ENCODE measurements at regions not wholly inside any gene's neighbourhood (a gene's known extent, or its start where the extent isn't known, plus 50 kb on each side); places are given as distances from the start of the nearest gene placed in this dataset.
"Not testable (repeated sequence)": the region's sequence is repeated elsewhere in the genome, so short reads cannot be mapped to it uniquely, and the experiment has no call there.

DNA sequence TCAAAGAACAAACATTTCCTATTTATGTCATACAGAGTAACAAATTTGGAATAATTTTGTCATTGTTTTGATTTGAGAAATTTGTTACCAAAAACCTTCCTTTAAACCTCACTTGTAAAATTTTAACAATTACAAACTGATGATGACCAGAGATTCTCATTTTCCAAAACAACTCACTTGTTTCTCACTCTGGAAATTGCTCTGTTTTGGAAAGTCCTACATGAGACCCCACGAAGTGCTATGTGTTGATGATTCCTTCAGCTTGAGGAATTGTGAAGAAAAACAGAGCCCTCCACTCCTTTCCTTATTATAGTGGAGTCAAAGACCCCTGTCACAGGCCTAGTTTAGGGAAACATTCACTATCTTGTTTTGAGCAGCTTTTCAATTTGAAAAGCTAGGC, 157.6 kb upstream of the RASGRP1 start:
- in situ Hi-C loops (cut with HindIII; ENCODE audit: low sequenced_read_pairs) = no loop called here

DNA sequence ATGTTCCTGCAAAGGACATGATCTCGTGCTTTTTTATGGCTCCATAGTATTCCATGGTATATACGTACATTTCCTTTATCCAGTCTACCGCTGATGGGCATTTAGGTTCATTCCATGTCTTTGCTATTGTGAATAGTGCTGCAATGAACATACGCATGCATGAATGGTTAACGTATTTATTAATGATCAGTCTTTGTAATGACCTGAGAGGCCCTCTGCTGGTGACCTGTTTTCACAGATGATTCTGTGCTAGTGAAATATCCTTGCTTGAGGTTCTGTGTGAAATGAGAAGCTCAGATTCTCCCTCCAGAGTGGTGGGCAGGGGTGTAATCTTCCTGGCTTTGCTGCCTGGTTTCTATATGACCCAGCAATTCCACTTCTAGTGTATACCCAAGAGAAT, 160.2 kb upstream of the RASGRP1 start:
- in situ Hi-C loops (cut with HindIII; ENCODE audit: low sequenced_read_pairs) = no loop called here

DNA sequence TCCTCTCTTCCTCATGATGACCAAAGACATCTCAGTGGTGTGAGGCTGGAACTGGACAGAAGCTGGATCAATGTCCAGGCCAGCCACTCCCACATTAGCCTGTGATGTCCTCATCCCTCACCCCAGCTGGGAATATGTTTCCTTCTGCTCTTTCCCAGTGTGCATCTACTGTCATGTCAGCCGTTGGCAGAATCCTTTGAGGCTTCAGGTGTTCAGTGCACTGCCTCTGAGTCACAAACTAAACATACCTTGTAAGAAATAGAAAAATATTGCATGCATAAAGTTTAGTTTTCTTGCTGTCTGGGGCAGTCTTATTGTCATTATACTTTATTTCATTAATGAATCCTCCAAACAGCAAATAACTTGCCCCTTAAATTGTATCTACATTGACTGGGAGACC, 161.6 kb upstream of the RASGRP1 start:
- in situ Hi-C loops (cut with HindIII; ENCODE audit: low sequenced_read_pairs) = no loop called here

DNA sequence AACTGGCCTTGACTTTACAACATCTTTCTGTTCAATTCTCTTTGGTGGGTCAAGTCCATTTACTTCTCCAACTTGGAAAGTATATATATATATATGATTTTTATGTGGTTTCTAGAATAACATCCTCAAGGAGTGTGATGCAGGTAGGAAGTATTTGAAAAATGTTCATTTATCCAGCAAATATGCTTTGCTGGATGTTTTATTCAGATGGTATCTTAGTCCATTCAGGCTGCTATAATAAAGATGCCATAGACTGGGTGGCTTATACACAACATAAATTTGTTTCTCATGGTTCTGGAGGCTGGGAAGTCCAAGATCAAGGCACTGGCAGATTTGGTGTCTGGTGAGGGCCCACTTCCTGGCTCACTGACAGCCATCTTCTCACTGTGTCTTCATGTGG, 168.7 kb upstream of the RASGRP1 start:
- in situ Hi-C loops (cut with HindIII; ENCODE audit: low sequenced_read_pairs) = no loop called here

DNA sequence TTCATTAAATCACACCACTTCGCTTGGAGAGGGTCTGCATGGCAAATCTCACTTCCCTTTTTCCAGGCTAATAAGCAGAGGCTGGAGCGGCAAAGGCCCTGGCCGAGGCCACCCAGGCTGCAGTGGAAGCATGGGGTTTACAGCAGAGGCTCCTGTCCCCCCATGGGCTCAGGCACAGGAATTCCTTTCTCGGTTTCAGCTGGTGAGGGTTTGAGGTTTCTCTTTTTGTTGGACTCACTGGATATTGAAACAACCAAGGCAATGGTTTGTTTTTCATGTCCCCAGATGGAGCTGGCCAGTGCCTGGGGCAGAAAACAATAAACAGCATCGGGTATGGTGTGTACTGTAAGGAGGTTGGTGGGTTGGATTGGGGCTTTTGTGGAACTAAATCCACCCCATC, 175.6 kb upstream of the RASGRP1 start:
- in situ Hi-C loops (cut with HindIII; ENCODE audit: low sequenced_read_pairs) = no loop called here

DNA sequence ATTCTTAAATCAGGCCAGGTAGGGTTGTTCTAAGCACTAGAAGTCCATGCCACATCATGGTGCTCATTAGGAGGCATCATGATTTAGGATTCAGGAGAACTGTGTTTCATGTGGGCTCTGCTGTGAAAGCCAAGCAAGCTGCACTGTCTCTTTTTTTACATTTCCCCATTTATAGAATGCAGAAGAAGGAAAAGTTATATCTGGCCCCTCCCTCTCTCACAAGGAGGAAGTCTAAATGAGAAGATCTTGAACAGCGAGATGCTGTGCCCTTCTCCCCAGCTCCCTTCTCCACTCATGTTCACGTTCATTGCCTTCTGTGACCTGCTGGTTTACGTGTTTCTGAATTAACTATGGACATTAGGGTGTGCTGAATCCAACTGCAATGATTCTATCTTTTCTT, 178.5 kb upstream of the RASGRP1 start:
- in situ Hi-C loops (cut with HindIII; ENCODE audit: low sequenced_read_pairs) = no loop called here

DNA sequence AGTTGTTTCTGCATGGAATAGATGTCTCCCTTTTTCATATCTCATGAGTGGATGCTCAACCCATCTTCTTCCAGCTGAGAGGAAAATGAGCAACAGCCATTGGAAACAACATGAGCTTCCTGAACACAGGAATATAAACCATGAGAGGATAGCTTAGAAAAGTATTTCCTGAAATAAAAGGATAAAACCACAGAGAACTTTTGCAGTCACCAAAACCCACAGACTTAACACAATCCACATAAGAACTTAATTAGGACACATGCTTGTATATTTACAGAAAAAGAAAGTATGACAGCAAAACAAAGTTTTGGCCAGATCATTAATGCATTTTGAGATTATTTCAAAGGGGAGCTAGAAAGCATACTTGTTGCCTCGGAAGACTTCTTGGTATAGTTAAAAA, 180.5 kb upstream of the RASGRP1 start:
- in situ Hi-C loops (cut with HindIII; ENCODE audit: low sequenced_read_pairs) = no loop called here

DNA sequence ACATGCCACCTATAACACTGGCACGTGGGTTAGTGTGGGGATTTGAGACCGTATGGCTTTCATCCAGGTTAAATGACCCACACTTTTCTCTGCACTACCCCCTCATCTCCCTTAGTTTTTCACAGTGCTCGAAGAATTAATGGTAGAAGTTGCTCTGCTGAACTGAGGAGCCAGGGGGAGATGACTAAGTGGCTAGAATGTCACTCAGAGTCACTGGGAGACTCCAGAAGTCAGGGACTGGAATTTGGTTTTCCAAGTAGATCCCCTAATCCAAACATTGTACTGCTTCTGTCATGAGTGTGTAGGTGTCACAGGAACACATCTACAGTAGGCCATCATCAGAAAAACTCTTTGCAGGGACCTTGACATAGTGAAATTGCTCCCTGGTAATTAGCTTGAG, 181.0 kb upstream of the RASGRP1 start:
- in situ Hi-C loops (cut with HindIII; ENCODE audit: low sequenced_read_pairs) = no loop called here

DNA sequence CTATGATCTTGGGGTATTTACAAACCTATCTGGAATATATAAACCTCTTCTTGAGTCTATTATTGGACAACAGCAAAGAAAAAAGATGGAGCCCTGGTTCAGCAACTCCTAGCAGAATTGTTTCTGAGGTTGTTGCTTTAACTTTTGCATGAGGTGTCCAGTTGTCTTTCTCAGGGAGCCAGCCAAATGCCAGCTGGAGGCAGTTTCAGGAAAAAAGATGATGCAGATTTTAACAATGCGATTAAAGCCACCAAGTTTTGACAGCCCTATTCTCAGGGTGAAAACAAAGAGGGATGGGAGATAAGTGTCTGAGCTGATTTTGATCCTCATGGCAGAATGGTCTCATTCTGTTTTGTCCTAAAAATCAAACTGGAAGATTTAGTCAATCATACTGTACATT, 181.6 kb upstream of the RASGRP1 start:
- in situ Hi-C loops (cut with HindIII; ENCODE audit: low sequenced_read_pairs) = no loop called here

DNA sequence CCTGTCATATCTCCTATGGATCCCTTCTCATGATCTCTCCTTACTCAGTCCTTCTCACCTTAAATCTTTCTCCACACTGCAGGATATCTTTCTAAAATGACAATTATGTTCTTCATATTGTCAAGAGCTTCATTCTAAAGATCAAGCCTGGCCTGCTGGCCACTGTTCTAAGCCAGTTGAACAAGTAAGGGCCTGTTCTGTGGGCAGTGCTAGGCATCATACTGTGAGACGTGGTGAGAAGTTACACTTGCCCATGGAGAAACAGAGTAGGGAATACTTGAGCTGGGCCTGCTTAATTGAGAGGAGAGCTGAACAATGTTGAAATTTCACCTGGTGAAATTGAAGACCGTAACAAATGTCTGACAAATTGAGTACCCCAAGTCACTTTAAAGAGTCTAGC, 184.1 kb upstream of the RASGRP1 start:
- in situ Hi-C loops (cut with HindIII; ENCODE audit: low sequenced_read_pairs) = no loop called here

DNA sequence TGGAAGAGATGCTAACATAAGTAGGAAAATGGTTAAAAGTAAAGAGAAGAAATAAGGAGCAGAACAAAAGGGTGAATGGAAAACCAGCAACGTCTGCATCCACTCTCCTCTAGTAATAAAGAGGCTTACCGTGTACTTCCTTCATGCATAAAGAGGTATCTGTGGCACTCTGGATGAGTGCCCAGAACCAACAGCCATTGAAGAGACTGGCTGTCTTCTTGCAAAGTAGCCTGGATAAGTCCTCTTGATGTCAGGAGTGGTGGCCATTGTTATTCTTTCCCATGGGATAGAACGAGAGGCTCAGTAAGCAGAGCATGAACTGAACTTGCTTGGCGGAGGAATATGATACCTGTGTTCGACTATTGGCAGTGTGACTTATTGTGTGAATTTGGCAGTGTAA, 186.2 kb upstream of the RASGRP1 start:
- in situ Hi-C loops (cut with HindIII; ENCODE audit: low sequenced_read_pairs) = no loop called here

DNA sequence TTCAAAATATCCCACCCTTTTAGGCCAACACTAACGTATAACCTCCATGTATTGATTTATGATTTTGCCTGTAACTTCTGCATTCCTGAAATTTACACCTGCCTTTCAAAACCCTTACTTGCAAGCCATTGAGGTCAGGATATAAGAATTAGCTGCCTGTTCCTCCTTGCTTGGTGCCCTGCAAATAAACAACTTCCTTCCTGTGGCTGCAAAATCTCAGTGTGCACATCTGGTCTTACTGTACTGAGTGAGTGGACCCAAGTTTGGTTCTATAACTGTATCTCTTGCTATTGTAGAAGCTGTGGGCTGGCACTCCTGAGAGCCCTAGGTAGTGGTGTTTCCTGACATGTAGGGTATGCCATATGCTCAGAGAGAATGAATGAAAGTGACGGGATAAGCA, 191.1 kb upstream of the RASGRP1 start:
- in situ Hi-C loops (cut with HindIII; ENCODE audit: low sequenced_read_pairs) = no loop called here

DNA sequence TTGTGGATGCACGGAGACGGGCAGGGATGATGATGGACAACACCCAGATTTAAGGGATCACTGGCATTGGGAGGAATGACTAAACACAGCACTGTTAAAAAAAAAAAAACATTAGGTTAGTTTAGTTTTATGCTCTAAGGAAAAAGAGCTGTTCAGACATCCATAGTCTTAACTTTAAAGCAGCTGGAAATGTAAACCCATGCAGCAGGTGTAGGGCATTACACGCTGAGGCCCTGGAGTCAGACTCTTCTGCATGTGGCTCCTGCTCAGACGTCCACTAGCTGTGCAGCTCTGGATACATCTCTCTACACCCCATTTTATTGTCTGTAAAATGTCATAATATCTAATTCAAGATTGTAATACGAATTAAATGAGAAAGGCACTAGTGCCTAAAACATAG, 191.8 kb upstream of the RASGRP1 start:
- in situ Hi-C loops (cut with HindIII; ENCODE audit: low sequenced_read_pairs) = no loop called here

DNA sequence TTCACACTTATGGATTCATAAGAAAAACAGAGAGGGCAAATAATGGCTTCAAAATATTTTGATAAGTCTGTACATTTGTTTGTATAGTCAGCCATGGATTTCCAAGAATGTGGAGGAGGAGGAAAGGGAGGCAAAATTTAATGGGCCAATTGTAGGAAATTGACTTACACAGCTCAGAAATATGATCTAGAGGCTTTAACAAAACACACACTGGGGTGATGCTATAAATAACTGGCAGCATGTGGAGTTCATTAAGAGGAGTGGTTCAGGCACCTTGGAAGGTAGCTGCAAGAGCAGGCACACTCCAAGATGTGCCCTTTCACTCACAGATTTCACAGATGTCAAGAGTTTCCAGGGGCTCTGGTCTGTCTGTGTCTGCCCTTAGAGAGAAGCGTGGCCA, 193.4 kb upstream of the RASGRP1 start:
- in situ Hi-C loops (cut with HindIII; ENCODE audit: low sequenced_read_pairs) = no loop called here

DNA sequence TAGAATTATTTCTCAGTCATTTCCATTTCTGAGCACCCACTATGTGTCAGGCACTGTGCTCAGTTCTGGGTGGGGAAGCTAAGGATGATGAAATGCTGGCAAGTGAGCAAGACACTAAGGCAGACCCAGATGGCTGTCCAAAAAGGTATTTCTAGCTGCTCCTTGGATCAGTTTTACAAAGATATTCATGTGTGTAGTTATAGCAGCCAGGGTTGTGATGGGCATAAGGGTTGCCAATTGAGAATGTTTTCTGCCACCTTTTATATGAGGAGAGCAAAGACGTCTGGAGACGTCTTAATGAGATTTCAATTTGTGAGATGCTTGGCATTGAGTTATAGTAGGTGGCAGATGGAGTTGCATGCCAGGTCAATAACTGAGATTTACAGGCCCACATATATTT, 197.1 kb upstream of the RASGRP1 start:
- in situ Hi-C loops (cut with HindIII; ENCODE audit: low sequenced_read_pairs) = no loop called here

DNA sequence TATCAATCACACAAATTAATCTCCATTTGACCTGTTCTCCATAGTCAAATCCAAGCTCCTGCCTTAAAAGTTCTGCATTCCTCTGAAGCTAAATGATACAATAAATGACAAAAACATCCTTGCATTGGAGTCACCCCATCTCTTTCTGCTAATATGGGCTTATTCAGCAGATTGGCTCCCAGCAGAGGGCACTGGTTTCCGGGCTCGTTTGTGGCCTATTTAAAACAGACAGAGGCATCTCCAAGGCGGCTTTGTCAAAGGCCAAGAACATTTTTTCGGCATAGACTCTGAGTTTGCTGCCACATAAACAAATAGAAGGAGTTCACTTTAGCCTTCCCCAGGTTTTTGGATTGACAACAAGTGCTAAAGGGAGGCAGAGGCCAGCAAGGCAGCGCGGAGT, 204.4 kb upstream of the RASGRP1 start:
- in situ Hi-C loops (cut with HindIII; ENCODE audit: low sequenced_read_pairs) = no loop called here

DNA sequence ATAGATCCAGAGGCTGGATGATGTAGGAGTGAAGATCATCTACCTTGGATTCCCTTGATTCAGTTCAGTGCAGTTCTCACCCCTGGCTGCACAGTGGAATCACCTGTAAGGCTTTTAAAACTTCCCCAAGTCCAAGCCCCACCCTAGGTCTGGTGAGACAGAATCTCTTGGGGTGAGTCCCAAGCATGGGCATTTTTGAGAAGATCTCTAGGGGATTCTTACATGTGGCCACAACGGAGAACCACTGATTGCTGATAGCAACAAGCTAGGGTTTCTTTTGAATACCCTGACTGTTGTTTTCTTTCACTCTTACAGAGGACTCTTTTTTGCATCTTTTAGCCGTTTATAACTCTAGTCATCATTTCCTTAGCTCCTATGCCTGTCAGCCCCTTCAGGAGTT, 204.9 kb upstream of the RASGRP1 start:
- in situ Hi-C loops (cut with HindIII; ENCODE audit: low sequenced_read_pairs) = no loop called here

DNA sequence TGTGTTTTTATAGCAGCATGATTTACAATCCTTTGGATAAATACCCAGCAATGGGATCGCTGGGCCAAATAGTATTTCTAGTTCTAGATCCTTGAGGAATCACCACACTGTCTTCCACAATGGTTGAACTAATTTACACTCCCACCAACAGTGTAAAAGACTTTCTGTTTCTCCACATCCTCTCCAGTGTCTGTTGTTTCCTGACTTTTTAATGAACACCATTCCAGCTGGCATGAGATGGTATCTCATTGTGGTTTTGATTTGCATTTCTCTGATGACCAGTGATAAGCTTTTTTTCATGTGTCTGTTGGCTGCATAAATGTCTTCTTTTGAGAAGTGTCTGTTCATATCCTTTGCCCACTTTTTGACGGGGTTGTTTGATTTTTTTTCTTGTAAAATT, 209.5 kb upstream of the RASGRP1 start:
- in situ Hi-C loops (cut with HindIII; ENCODE audit: low sequenced_read_pairs) = not testable (repeated sequence)

DNA sequence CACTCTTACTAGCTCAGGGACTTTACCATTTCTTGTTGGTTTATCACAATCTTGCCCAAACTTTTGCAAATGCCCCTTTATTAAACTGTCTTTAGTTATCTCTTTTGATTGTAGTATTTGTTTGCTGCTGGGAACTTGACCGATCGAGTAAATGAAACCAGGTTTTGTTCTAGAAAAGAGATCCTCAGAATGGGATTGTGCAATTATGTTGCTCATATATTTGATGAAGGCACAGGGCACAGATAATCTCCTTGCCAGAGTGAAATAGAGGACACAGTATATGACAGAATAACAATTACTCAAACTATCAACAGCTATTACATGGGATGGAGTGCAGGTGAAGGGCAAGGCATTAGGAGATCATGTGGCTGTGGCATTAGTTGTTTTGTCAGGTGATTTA, 216.6 kb upstream of the RASGRP1 start:
- in situ Hi-C loops (cut with HindIII; ENCODE audit: low sequenced_read_pairs) = no loop called here

DNA sequence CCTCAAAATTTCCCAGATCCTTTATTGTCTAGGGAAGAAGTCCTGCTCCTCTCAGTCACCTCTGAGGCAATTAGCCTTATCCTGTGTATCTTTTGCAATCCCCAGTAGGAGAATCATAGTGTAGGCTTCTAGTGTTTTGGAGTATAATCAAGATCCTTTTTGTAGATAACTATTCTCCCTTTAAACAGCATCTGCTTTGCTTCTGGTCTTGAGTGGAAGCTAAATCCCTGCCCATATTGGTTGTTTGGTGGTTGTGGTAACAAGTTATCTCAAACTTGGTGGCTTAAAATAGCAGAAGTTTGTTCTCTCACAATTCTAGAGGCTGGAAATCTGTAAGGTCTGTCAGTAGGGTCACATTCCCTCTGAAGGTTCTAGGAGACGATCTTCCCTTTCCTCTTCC, 217.5 kb upstream of the RASGRP1 start:
- in situ Hi-C loops (cut with HindIII; ENCODE audit: low sequenced_read_pairs) = no loop called here

DNA sequence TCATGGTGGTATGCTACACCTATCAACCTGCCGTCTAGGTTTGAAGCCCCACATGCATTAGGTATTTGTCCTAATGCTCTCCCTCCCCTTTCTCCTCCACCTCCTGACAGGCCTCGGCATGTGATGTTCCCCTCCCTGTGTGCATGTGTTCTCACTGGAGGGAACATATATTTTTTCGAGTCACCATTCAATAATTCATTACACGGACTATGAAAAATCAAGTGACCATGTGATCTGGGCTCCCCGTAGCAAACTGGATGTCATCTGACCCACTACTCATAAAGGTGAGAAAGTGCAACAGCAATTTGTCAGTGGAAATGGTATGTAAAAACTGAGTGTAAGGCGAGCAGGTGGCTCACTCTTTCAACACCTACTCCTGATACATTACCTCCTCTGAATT, 224.3 kb upstream of the RASGRP1 start:
- in situ Hi-C loops (cut with HindIII; ENCODE audit: low sequenced_read_pairs) = no loop called here

DNA sequence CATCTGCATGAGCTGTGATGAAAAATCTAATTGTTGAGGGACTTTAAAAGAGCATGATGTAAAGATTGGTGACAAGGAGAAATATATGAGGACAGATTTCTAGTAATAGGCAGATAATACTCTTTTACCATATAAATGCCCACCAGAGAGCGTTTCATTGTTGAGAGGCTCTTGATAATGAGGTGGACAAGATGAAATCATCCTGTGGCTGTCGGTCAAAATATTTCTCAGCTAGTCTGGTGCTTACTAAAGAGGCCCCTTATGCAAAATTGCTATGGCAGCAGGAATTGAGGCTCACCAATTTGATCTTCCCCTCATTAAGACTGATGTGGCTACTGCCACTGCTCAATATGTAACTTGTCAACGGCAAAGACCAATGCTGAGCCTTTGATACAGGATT, 225.0 kb upstream of the RASGRP1 start:
- in situ Hi-C loops (cut with HindIII; ENCODE audit: low sequenced_read_pairs) = no loop called here

DNA sequence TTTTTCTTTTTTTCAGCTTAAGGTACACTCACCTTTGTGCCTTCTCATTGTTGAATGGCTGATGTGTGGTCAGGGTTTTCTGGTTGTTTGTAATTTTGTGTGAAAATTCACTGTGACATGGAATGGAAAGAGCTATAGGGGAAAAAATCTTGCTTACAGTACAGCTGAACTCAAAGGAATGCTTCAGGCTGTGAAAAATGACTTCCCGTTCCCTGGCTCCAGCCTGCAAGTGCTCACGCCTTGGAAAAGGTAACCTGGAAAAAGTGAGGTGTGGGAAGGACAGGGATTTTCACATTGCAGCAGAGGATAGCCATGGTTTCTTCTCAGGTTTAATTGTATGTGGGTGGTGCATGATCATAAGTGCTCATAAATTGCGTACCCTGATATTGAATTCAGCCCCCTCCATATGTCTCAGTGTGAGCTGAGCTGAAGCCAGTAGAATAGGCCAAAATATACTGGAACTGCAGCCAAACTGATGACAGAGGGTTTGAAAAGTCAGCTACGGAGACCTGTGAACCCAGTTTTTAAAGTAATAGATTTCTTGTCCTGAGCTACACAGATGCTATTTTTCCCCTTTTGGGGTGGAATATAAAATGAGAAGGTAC, 228.7 kb upstream of the RASGRP1 start:
- in situ Hi-C loops (cut with HindIII; ENCODE audit: low sequenced_read_pairs) = no loop called here

Measured in endothelial cell of hepatic sinusoid (primary cell).